Mammary epithelial cell (primary cell): ENCODE measurements at regions not wholly inside any gene's neighbourhood (a gene's known extent, or its start where the extent isn't known, plus 50 kb on each side); places are given as distances from the start of the nearest gene placed in this dataset.

Source experiments
- EZH2 ChIP-seq: IDR thresholded peaks from 2 replicates; pipeline ENCODE4 v1.6.1; 2012; ENCODE audit warnings: low read length, inconsistent platforms, borderline replicate concordance
- TF ChIP-seq, protein P1 (sequence below), 2 donors: IDR thresholded peaks in 1 of 2; conservative IDR thresholded peaks in 1 of 2; 2 replicates each; pipeline ENCODE4 v1.5.1; 2011 to 2012; ENCODE audit warnings: inconsistent platforms in 2 of 2, low read length in 2 of 2, mild to moderate bottlenecking in 2 of 2, control low read depth in 1 of 2, low read depth in 1 of 2; ENCODE audit not compliant: insufficient read depth in 1 of 2; ENCODE audit errors: extremely low read depth in 1 of 2

DNA sequence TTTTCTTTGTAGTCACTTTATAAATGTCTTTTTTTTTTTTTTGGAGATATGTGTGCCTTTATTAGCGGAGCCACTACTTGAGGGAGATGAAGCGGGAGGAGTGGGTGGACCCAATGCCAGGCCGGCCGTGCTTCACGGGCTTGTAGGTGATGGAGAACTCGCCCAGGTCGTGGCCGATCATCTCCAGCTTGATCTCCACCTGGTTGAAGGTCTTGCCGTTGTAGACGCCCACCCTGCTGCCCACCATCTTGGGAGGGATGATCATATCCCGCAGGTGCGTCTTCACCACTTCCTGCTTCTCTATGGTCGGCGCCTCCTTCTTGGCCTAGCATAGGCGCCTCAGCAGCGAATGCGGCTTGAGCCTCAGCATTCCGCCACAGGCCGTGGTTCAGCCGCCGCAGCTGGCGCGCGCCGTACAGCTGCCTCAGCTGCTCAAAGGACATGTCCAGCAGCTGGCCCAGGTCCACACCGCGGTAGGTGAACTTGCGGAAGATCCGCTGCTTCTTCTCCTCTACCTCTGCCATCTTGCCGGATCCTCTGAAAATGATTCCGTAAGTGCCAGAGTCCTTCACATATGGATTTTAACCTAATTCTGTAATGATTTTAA lies 1095.6 kb downstream of the MAT2B start:
- TF ChIP-seq EZH2, result no peak
- TF ChIP-seq, protein P1, sequence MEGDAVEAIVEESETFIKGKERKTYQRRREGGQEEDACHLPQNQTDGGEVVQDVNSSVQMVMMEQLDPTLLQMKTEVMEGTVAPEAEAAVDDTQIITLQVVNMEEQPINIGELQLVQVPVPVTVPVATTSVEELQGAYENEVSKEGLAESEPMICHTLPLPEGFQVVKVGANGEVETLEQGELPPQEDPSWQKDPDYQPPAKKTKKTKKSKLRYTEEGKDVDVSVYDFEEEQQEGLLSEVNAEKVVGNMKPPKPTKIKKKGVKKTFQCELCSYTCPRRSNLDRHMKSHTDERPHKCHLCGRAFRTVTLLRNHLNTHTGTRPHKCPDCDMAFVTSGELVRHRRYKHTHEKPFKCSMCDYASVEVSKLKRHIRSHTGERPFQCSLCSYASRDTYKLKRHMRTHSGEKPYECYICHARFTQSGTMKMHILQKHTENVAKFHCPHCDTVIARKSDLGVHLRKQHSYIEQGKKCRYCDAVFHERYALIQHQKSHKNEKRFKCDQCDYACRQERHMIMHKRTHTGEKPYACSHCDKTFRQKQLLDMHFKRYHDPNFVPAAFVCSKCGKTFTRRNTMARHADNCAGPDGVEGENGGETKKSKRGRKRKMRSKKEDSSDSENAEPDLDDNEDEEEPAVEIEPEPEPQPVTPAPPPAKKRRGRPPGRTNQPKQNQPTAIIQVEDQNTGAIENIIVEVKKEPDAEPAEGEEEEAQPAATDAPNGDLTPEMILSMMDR (conservative IDR thresholded peaks at IDR 0.05 in 1 of 2, IDR thresholded peaks at IDR 0.05 in 1 of 2; ENCODE audit: extremely low read depth in 1 of 2, insufficient read depth in 1 of 2, low read depth in 1 of 2, low read length in 2 of 2), result no peak
